ENCODE measurements at regions not wholly inside any gene's neighbourhood (a gene's known extent, or its start where the extent isn't known, plus 50 kb on each side); places are given as distances from the start of the nearest gene placed in this dataset.

DNA sequence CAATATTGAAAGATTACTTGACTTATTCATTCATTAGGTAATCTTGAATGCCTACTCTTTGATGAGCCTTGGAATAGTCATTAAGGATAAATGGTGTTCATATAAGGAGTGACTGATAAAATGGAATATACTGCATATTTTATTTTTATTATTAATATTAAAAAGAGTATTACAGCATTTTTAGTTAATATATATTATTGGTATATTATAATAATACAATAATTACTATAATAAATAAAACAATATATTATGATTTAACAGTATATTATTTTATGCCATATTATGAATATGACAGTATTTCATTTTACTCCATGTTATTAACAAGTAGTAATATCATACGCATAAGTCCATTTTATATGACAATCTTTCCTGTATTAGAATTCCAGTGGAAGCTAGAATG is 490.8 kb upstream of the NFIA start:
- intact Hi-C loops (cut with DNase I), result no loop called here
- Histone ChIP-seq H3K27me3 (ENCODE audit: control insufficient read depth in 1 of 2, insufficient read depth in 2 of 2, low read length in 1 of 2) (no peaks in the 10 kb centered on the region), H3K9me3 (ENCODE audit: control insufficient read depth, low read length) (peaks cover 1% of the 10 kb centered on the region), H3K27ac (ENCODE audit: low read depth in 1 of 2, low read length in 2 of 2) (no peak overlapping the region), H3K36me3 (ENCODE audit: control insufficient read depth in 1 of 2, insufficient read depth in 2 of 2, low read length in 1 of 2) (no peaks in the 10 kb centered on the region), H3K4me1 (ENCODE audit: control insufficient read depth in 1 of 2, insufficient read depth in 2 of 2, low read length in 2 of 2) (peaks cover 0 to 10% of the 10 kb centered on the region in 2 donors), H3K4me3 (ENCODE audit: low read length in 2 of 2) (no peak overlapping the region)
- DNase-seq, result no peak
- no peak for ATAC-seq (ENCODE audit: low FRiP score)
- 97 to 100% methylated on average over 1 of the region's 1 CpG for WGBS, 2 donors

DNA sequence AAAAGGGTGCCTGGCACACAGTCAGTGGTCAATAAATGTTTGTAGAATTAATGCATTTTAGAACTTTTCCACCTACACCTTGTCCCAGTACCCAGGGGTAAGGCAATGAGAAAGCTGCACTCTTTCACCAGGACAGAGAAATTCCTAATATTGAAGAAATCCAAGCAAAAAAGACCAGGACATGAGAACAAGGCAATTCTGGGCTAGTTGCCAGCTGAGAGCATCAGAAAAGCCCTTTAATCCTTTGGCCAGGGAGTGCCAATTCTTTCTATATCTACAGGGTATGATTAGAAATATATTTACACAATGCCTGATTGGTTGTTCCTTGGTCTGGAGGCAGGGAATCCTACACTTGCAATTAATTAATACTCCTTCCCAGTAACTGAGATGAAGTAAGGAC is 492.4 kb upstream of the NFIA start:
- Histone ChIP-seq H3K4me3 (ENCODE audit: low read length in 2 of 2) (no peak overlapping the region), H3K4me1 (ENCODE audit: control insufficient read depth in 1 of 2, insufficient read depth in 2 of 2, low read length in 2 of 2) (peaks cover 0 to 10% of the 10 kb centered on the region in 2 donors), H3K27ac (ENCODE audit: low read depth in 1 of 2, low read length in 2 of 2) (no peak overlapping the region), H3K27me3 (ENCODE audit: control insufficient read depth in 1 of 2, insufficient read depth in 2 of 2, low read length in 1 of 2) (no peaks in the 10 kb centered on the region), H3K36me3 (ENCODE audit: control insufficient read depth in 1 of 2, insufficient read depth in 2 of 2, low read length in 1 of 2) (no peaks in the 10 kb centered on the region), H3K9me3 (ENCODE audit: control insufficient read depth, low read length) (peaks cover 1% of the 10 kb centered on the region)
- DNase-seq (no peak), ATAC-seq (ENCODE audit: low FRiP score) (no peak)
- intact Hi-C loops (cut with DNase I), result no loop called here

DNA sequence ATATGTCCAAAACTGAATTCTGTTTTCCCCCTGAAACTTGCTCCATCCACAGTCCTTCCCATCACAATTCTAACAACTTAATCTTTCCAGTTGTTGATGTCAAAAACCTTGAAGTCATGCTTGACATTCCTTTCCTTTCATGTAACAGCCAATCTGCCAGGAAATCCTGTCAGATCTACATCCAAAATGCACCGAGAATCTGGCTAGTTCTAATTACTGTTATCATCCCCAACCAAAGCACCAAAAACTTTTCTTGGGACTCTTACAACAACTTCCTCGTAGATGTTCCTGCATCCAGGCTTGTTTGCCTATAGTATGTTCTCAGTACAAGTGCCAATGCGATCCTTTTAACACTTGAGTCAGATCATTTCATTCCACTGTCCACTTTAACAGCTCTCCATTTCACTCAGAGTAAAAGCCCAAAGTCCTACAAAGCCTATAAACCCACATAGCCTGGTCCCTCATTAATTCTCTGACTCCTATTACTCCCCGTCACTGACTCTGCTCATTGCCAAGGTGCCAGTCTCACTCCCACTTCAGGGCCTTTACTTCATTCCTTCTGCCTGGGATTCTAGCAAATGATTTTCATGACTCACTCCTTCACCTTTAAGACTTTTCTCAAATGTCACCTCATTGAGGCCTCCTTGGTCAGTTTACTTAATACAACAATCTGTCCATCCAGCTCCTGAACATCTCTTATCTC is 493.2 kb upstream of the NFIA start:
- 13 to 20% methylated on average over 4 of the region's 4 CpGs for WGBS, 2 donors
- DNase-seq (no peak), ATAC-seq (ENCODE audit: low FRiP score) (no peak)
- Histone ChIP-seq H3K27me3 (ENCODE audit: control insufficient read depth in 1 of 2, insufficient read depth in 2 of 2, low read length in 1 of 2) (no peaks in the 10 kb centered on the region), H3K4me3 (ENCODE audit: low read length in 2 of 2) (no peak overlapping the region), H3K27ac (ENCODE audit: low read depth in 1 of 2, low read length in 2 of 2) (peak overlapping the region; percentile 15 to 82), H3K9me3 (ENCODE audit: control insufficient read depth, low read length) (peaks cover 1% of the 10 kb centered on the region), H3K4me1 (ENCODE audit: control insufficient read depth in 1 of 2, insufficient read depth in 2 of 2, low read length in 2 of 2) (peaks cover 0 to 10% of the 10 kb centered on the region in 2 donors), H3K36me3 (ENCODE audit: control insufficient read depth in 1 of 2, insufficient read depth in 2 of 2, low read length in 1 of 2) (no peaks in the 10 kb centered on the region)
- intact Hi-C loops (cut with DNase I), result no loop called here

DNA sequence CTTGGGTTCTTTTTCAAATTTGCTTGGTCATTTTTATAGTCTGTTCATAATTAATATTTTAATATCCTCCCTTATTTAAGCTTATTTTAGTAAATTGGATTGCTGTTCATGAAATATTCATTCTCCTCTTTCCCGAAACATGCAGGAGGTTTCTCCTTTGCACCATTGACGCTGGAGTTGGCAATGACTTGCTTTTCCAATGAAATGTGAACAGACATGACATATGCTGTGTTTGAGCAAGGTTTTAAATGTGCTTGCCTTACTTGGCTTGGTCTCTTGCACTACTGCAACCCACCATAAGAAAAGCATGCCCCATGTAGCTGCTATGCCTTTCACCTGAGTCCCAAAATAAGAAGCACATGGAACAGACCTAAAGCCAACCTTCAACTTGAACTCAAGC is 498.0 kb upstream of the NFIA start:
- Histone ChIP-seq H3K36me3 (ENCODE audit: control insufficient read depth in 1 of 2, insufficient read depth in 2 of 2, low read length in 1 of 2) (no peaks in the 10 kb centered on the region), H3K27me3 (ENCODE audit: control insufficient read depth in 1 of 2, insufficient read depth in 2 of 2, low read length in 1 of 2) (no peaks in the 10 kb centered on the region), H3K27ac (ENCODE audit: low read depth in 1 of 2, low read length in 2 of 2) (no peak overlapping the region), H3K9me3 (ENCODE audit: control insufficient read depth, low read length) (no peaks in the 10 kb centered on the region), H3K4me1 (ENCODE audit: control insufficient read depth in 1 of 2, insufficient read depth in 2 of 2, low read length in 2 of 2) (peaks cover 0 to 7% of the 10 kb centered on the region in 2 donors), H3K4me3 (ENCODE audit: low read length in 2 of 2) (no peak overlapping the region)
- ATAC-seq (ENCODE audit: low FRiP score), result no peak
- DNase-seq, result no peak
- intact Hi-C loops (cut with DNase I), result no loop called here
- WGBS, 2 donors, result 47 to 49% methylated on average over 2 of the region's 2 CpGs

DNA sequence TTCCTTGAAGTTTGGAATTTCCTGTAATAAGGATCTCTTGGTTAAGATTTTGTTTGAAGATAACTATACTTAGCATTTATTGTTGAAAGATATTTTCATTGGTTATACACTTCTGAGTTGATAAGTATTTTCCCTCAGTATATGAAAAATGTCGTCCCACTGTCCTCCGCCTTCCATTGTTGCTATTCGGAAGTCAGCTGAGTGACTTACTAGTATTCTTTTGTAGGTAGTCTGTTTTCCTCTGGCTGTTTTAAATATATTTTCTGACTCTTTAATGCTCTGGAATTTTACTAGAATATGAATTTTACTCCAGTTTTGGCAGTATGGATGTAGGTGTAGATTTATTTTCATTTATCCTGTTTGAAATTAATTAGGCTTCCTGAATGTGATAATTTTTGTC is 498.7 kb upstream of the NFIA start:
- intact Hi-C loops (cut with DNase I), result no loop called here
- ATAC-seq (ENCODE audit: low FRiP score) (no peak), DNase-seq (no peak)
- no peaks in the 10 kb centered on the region for H3K9me3 ChIP-seq (ENCODE audit: control insufficient read depth, low read length)
- no peaks in the 10 kb centered on the region for H3K27me3 ChIP-seq (ENCODE audit: control insufficient read depth in 1 of 2, insufficient read depth in 2 of 2, low read length in 1 of 2)
- H3K27ac ChIP-seq (ENCODE audit: low read depth in 1 of 2, low read length in 2 of 2), result no peak overlapping the region
- H3K36me3 ChIP-seq (ENCODE audit: control insufficient read depth in 1 of 2, insufficient read depth in 2 of 2, low read length in 1 of 2), result no peaks in the 10 kb centered on the region
- H3K4me3 ChIP-seq (ENCODE audit: low read length in 2 of 2), result no peak overlapping the region
- WGBS, 2 donors, result 97 to 98% methylated on average over 3 of the region's 3 CpGs
- H3K4me1 ChIP-seq (ENCODE audit: control insufficient read depth in 1 of 2, insufficient read depth in 2 of 2, low read length in 2 of 2), result peaks cover 0 to 4% of the 10 kb centered on the region in 2 donors

DNA sequence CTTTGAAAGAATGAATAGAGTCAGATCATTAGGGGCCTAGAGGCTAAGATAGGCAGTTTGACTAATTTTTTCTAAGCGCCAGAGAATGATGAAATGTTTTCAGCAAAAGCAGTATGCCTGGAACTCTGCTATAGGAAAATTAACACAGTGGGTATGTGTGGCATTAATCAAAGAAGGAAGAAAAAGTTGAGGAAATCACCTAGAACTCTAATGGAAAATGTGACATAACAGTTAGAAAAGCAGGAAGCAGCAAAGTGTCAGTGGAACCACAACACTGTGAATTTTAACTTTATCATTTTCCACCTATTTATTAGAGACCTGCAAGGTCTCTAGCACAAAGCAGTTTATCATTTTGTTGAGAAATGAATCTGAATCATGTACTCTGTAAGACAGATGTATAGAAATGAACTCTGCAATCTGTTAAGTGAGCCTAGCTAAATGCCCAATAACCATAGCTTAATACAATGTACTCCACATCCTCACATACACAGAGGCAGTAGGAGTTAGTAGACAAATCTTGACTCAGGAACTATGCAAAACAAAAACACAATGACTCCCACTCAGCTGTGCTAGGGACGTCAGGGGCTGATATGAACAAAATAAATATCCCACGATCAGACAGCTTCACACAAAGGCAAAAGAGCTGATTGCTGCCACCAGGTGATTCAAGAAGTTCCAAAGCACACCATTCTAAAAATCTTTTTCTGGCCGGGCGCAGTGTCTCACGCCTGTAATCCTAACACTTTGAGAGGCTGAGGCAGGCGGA is 500.7 kb upstream of the NFIA start:
- Histone ChIP-seq H3K27ac (ENCODE audit: low read depth in 1 of 2, low read length in 2 of 2) (no peak overlapping the region), H3K4me3 (ENCODE audit: low read length in 2 of 2) (no peak overlapping the region), H3K4me1 (ENCODE audit: control insufficient read depth in 1 of 2, insufficient read depth in 2 of 2, low read length in 2 of 2) (no peaks in the 10 kb centered on the region), H3K27me3 (ENCODE audit: control insufficient read depth in 1 of 2, insufficient read depth in 2 of 2, low read length in 1 of 2) (no peaks in the 10 kb centered on the region), H3K9me3 (ENCODE audit: control insufficient read depth, low read length) (no peaks in the 10 kb centered on the region), H3K36me3 (ENCODE audit: control insufficient read depth in 1 of 2, insufficient read depth in 2 of 2, low read length in 1 of 2) (no peaks in the 10 kb centered on the region)
- intact Hi-C loops (cut with DNase I), result no loop called here
- no peak for ATAC-seq (ENCODE audit: low FRiP score)
- no peak for DNase-seq
- WGBS, 2 donors, result 71% methylated on average over 7 of the region's 7 CpGs

DNA sequence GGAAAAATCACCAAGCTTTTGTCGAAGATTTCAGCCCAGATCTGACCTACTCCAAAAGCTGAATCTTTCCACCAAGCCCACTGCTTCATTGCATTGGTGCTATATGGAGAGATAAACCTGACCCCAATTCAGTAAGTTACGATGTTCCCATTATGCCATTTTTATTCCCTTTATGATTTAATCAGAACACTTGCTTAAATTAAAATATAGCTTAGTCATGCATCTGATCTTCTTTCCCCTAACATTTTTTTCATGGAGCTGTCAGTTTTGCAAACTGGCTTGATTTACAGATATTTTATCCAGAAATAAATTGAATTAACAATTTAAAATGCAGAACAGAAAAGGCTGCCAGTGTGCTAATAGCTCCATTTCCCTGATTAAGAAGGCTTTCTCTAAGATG is 503.5 kb upstream of the C1orf87 start:
- Histone ChIP-seq H3K4me3 (ENCODE audit: low read length in 2 of 2) (no peak overlapping the region), H3K27me3 (ENCODE audit: control insufficient read depth in 1 of 2, insufficient read depth in 2 of 2, low read length in 1 of 2) (no peaks in the 10 kb centered on the region), H3K9me3 (ENCODE audit: control insufficient read depth, low read length) (no peaks in the 10 kb centered on the region), H3K4me1 (ENCODE audit: control insufficient read depth in 1 of 2, insufficient read depth in 2 of 2, low read length in 2 of 2) (peaks cover 4% of the 10 kb centered on the region in 2 donors), H3K27ac (ENCODE audit: low read depth in 1 of 2, low read length in 2 of 2) (no peak overlapping the region), H3K36me3 (ENCODE audit: control insufficient read depth in 1 of 2, insufficient read depth in 2 of 2, low read length in 1 of 2) (no peaks in the 10 kb centered on the region)
- DNase-seq (no peak), ATAC-seq (ENCODE audit: low FRiP score) (no peak)
- WGBS, 2 donors, result 97 to 98% methylated on average over 2 of the region's 2 CpGs
- intact Hi-C loops (cut with DNase I), result no loop called here

DNA sequence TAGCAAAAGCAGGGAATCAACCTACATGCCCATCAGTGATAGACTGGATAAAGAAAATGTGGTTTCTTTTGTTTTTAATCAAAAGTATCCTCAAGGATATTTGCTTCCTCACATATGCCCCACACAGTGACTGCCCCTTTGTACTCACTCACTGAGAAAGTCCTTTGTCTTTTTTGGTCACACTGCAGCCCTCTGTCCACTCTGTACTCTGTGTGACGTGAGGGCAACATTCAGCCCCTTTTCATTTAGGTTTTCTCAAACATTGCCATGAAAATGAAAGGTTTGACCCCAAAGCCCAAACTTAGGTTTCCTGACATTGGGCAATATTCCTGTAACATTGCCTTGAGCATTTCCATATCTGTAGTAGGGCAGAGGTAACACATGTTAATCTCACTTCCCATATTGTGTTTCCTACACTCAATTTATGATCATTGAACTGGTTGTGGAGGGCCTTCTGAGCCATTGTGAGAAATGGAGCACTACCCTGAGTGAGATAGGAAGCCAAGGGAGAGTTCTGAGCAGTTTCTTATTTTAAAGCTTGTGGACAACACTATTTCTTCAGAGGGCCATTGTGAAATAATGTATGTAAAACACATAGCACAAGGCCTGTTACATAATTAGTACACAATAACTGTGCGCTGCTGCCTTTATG is 501.9 kb upstream of the C1orf87 start:
- intact Hi-C loops (cut with DNase I), result no loop called here
- peaks cover 4% of the 10 kb centered on the region in 2 donors for H3K4me1 ChIP-seq (ENCODE audit: control insufficient read depth in 1 of 2, insufficient read depth in 2 of 2, low read length in 2 of 2)
- H3K27me3 ChIP-seq (ENCODE audit: control insufficient read depth in 1 of 2, insufficient read depth in 2 of 2, low read length in 1 of 2), result no peaks in the 10 kb centered on the region
- ATAC-seq (ENCODE audit: low FRiP score) (no peak), DNase-seq (no peak)
- 92 to 93% methylated on average over 2 of the region's 2 CpGs for WGBS, 2 donors
- no peaks in the 10 kb centered on the region for H3K36me3 ChIP-seq (ENCODE audit: control insufficient read depth in 1 of 2, insufficient read depth in 2 of 2, low read length in 1 of 2)
- no peaks in the 10 kb centered on the region for H3K9me3 ChIP-seq (ENCODE audit: control insufficient read depth, low read length)
- H3K27ac ChIP-seq (ENCODE audit: low read depth in 1 of 2, low read length in 2 of 2), result peak overlapping the region in 1 of 2 donors; percentile 67
- no peak overlapping the region for H3K4me3 ChIP-seq (ENCODE audit: low read length in 2 of 2)
